ENCODE measurements at regions not wholly inside any gene's neighbourhood (a gene's known extent, or its start where the extent isn't known, plus 50 kb on each side); places are given as distances from the start of the nearest gene placed in this dataset.
"Not testable (repeated sequence)": the region's sequence is repeated elsewhere in the genome, so short reads cannot be mapped to it uniquely, and the experiment has no call there.

DNA sequence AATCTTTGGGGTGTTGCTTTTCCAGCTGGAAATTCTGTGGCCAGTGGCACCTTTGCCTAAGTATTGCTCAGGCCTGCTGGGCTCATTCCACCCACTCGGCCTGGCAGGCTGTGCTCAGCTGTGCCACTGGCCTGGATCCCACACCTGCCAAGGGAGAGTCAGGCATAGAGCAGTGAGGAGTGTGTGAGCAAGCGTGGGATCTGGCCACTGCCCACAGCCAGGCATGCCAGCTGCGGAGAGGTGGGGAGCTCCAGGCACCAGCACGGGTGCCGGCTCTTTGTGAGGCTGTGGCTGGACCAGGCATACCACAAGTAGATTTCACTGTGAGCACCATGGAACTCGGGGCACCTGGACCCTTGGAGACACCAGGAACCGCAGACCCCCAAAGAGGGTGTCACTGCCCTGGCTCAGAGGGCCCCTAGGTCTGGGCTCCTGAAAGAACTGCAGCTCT lies 118.1 kb upstream of the MAP2 start:
- ATAC-seq (ENCODE audit: low FRiP score), result no peak
- no peak for DNase-seq (ENCODE audit: low spot score)
- TF ChIP-seq, protein P1, sequence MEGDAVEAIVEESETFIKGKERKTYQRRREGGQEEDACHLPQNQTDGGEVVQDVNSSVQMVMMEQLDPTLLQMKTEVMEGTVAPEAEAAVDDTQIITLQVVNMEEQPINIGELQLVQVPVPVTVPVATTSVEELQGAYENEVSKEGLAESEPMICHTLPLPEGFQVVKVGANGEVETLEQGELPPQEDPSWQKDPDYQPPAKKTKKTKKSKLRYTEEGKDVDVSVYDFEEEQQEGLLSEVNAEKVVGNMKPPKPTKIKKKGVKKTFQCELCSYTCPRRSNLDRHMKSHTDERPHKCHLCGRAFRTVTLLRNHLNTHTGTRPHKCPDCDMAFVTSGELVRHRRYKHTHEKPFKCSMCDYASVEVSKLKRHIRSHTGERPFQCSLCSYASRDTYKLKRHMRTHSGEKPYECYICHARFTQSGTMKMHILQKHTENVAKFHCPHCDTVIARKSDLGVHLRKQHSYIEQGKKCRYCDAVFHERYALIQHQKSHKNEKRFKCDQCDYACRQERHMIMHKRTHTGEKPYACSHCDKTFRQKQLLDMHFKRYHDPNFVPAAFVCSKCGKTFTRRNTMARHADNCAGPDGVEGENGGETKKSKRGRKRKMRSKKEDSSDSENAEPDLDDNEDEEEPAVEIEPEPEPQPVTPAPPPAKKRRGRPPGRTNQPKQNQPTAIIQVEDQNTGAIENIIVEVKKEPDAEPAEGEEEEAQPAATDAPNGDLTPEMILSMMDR (IDR thresholded peaks at IDR 0.05), result no peak

DNA sequence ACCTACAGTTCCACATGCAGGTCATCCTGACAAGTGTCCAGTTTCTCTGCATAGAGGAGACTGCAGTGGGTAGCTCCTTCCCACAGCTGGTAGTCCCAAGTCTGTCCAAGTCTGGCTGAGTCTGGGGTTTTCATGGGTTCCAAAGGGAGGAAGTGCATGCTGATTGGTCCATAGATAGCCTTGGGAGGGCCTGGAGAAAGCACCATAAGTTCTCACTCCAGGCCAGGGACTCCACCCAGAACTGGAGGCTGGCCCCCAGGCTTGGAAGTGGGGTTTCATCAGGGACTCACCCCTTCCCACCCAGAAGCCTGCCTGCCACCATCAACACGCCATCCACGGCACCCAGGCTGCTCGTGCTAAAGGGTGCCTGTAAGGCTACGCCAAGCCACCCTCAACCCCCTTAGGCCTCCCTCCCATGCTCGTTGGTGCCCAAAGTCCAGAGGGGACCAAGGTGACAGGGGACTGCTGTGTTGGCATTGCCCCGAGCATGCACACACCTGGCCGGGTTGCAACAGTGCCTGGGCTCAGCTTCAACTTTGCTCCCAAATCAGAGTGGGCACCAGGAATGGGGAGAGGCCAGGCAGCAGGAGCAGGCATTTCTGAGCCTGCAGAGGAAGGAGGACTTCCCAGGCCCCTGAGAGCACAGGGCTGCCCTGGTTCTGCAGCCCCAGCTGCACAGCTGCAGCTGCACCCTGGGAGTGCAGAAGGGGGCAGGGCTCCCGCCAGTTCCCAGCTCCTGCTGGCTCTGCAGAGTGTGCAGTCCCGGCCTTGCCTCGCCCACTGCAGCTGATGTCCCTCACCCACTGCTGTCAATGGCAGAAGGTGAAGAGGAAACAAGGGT lies 116.5 kb upstream of the MAP2 start:
- ATAC-seq (ENCODE audit: low FRiP score), result no peak
- no peak for DNase-seq (ENCODE audit: low spot score)
- TF ChIP-seq, protein P1 (IDR thresholded peaks at IDR 0.05), result no peak

DNA sequence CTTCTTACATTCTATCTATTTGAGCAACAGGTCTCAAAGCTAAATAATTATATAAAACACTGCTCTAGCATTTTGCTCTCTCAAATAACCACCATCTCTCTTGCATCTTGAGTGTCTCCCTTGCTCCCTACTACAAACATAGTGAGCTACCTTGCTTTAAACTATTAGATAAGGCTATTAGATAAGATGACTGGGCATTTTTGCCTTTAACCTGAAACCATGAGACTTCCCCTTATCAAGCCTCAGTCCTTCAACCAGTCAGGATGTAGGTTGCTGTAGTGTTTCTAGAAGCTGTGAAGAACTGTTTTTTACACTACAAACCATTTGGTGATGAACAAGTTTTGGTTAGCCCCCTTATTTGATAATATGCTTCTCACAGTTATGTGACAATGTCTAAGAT lies 115.4 kb upstream of the MAP2 start:
- no peak for ATAC-seq (ENCODE audit: low FRiP score)
- TF ChIP-seq, protein P1 (IDR thresholded peaks at IDR 0.05), result no peak
- no peak for DNase-seq (ENCODE audit: low spot score)

DNA sequence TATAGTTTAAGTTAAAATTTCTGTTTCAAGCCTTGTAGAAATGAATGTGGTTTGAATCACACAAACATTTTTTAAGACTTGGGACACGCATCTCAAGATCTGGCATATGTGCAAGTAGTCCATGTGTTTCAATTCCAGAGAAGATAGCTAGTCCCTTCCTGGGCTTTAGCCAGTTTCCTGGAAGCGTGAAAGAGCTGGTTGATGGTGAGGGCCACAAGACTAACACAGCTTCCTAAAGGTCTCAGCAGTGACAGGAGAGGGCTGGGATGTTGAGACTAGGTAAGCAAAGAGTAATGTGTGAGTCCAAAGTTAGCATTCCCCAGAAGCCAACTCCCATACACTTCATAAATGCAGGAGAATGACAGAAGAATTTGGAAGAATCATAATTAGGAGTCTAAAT lies 111.9 kb upstream of the MAP2 start:
- ATAC-seq (ENCODE audit: low FRiP score) (no peak), DNase-seq (ENCODE audit: low spot score) (no peak)

DNA sequence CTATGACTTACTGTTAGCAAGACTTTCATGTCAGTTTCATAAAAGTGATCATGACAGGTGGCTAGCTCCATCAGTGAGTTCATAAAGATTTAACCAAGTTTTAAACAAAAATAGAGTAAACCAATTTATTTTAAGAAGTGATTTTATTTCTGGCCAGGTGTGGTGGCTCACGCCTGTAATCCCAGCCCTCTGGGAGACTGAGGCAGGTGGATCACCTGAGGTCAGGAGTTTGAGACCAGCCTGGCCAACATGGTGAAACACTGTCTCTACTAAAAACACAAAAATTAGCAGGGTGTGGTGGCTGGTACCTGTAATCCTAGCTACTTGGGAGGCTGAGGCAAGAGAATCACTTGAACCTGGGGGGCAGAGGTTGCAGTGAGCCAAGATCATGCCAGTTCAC lies 111.4 kb upstream of the MAP2 start:
- not testable (repeated sequence) for DNase-seq (ENCODE audit: low spot score); ATAC-seq (ENCODE audit: low FRiP score)

More for the DNA sequence above, 111.9 kb upstream of the MAP2 start:
- TF ChIP-seq, protein P1 (IDR thresholded peaks at IDR 0.05), result no peak

DNA sequence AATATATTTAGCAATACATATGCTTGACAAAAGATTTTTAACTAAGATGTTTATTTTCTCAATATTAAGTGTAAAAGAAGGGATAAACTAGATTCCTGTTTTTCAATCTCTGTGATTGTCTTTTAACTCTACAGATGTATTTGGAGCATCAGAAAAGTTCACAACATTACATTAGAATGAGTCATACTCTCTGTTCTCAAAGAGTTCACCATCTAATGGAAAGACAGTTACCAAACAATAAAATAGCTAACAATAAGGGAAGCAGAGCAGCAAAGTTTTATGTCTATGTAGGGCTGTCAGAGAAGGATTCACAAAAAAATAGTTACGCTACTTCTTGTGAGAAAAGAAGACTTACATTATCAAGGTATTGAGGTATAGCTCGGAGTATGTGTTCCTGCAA lies 109.2 kb upstream of the MAP2 start:
- ATAC-seq (ENCODE audit: low FRiP score), result no peak
- no peak for DNase-seq (ENCODE audit: low spot score)
- TF ChIP-seq, protein P1 (IDR thresholded peaks at IDR 0.05), result no peak

DNA sequence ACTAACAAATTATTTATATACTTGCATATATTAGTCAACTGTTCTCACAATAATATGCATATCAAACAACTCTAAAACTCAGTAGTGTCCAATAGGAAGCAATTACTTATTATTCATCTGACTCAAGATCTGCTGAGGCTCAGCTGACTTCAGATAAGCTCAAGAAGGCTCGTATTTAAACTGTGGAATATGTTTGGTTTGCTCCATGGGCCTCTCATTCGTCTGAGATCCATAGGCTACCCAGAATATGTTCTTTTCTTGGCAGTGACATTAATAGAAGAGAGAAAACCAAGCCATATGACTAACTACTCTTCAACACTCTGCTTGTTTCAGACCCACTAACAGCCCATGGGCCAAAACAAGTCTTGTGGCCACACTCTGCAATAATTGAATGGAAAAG lies 107.7 kb upstream of the MAP2 start:
- TF ChIP-seq, protein P1 (IDR thresholded peaks at IDR 0.05), result no peak
- ATAC-seq (ENCODE audit: low FRiP score), result no peak
- DNase-seq (ENCODE audit: low spot score), result no peak

Data from omental fat pad (tissue), 3 donors.